Cardiac fibroblast (primary cell): ENCODE measurements at regions not wholly inside any gene's neighbourhood (a gene's known extent, or its start where the extent isn't known, plus 50 kb on each side); places are given as distances from the start of the nearest gene placed in this dataset.

ENCODE experiments used
- DNase-seq, 2 donors: peaks; one replicate each; pipeline versions ENCODE4 v3.0.0 to v3.0.0-alpha.2; 2010; ENCODE audit warnings: low read depth in 2 of 2
- H3K4me3 ChIP-seq, 2 donors: replicated peaks in 1 of 2; 1 replicate in 1 of 2; 2 replicates in 1 of 2; pipeline ENCODE4 v1.5.1; 2011; ENCODE audit warnings: low read depth in 2 of 2, low read length in 2 of 2, mild to moderate bottlenecking in 2 of 2, moderate library complexity in 1 of 2
- CTCF ChIP-seq: IDR thresholded peaks from one replicate; pipeline ENCODE4 v1.5.1; 2011; ENCODE audit warnings: low read depth, mild to moderate bottlenecking, low read length, inconsistent platforms

- H3K4me3 ChIP-seq = no peak overlapping the region
- TF ChIP-seq CTCF = no peak
These were observed 1069.2 kb upstream of the SLC39A10 start for GRCh38 chr2:194587739-194588270.

GRCh38 chr2:194567661-194568017 is 1089.4 kb upstream of the SLC39A10 start:
- DNase-seq = no peak
- TF ChIP-seq CTCF = no peak
- H3K4me3 ChIP-seq = no peak overlapping the region

More at GRCh38 chr2:194587739-194588270, 1069.2 kb upstream of the SLC39A10 start:
- no peak for DNase-seq

- DNase-seq = no peak
- no peak overlapping the region for H3K4me3 ChIP-seq
- TF ChIP-seq CTCF = no peak
These were observed 1089.9 kb upstream of the SLC39A10 start for GRCh38 chr2:194566907-194567660.

GRCh38 chr2:194564422-194564821 is 1092.6 kb upstream of the SLC39A10 start:
- H3K4me3 ChIP-seq = no peak overlapping the region
- no peak for TF ChIP-seq CTCF
- DNase-seq = no peak

GRCh38 chr2:194562329-194562728 is 1094.7 kb upstream of the SLC39A10 start:
- TF ChIP-seq CTCF = no peak
- no peak overlapping the region for H3K4me3 ChIP-seq
- no peak for DNase-seq

GRCh38 chr2:194559964-194560363 is 1097.1 kb upstream of the SLC39A10 start:
- no peak overlapping the region for H3K4me3 ChIP-seq
- DNase-seq = no peak
- TF ChIP-seq CTCF = no peak
